Gastroesophageal sphincter (tissue), 3 donors: ENCODE measurements at regions not wholly inside any gene's neighbourhood (a gene's known extent, or its start where the extent isn't known, plus 50 kb on each side); places are given as distances from the start of the nearest gene placed in this dataset.

ENCODE experiments used
- EP300 ChIP-seq: sonication (generic); formaldehyde crosslinking; IDR thresholded peaks from one replicate; pipeline ENCODE4 v1.6.1; 2017; ENCODE audit warnings: antibody characterized with exemption, mild to moderate bottlenecking
- POLR2A ChIP-seq, 2 donors: fragments of 450-650 bp; IDR thresholded peaks; one replicate each; pipeline ENCODE4 v1.6.1; 2017; ENCODE audit warnings: antibody characterized with exemption in 2 of 2, mild to moderate bottlenecking in 2 of 2, moderate library complexity in 1 of 2
- POLR2AphosphoS5 ChIP-seq: sonication (generic); formaldehyde crosslinking; IDR thresholded peaks from one replicate; pipeline ENCODE4 v1.6.1; 2017; ENCODE audit warnings: antibody characterized with exemption
- TF ChIP-seq, protein P1 (sequence below), 4 experiments: fragments of 200-600 bp in 2 of 4; fragments of 450-650 bp in 2 of 4; sonication (generic) in 1 of 4; IDR thresholded peaks; one replicate each; pipeline ENCODE4 v1.5.1; 2017 to 2019; ENCODE audit warnings: antibody characterized with exemption in 4 of 4, mild to moderate bottlenecking in 2 of 4, moderate library complexity in 2 of 4

DNA sequence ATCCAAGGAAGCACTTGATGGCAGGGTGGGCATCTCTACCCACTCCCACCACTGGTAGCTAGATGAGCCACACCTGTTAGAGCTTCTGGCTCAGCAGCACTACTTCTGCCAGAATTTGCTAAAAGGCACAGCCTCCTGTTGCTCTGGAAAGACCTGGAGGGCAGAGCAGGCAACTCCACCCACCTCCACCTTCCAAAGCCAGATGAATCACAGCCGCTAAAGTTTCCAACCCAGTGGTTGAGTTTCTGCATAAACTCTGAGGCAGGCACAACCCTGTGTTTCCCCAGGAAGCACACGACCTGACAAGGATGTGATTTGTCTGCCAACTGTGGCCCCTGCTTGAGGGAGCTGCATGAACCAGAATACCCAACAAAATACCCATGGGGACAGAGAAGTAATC is 111.6 kb upstream of the GCFC2 start:
- TF ChIP-seq, protein P1, sequence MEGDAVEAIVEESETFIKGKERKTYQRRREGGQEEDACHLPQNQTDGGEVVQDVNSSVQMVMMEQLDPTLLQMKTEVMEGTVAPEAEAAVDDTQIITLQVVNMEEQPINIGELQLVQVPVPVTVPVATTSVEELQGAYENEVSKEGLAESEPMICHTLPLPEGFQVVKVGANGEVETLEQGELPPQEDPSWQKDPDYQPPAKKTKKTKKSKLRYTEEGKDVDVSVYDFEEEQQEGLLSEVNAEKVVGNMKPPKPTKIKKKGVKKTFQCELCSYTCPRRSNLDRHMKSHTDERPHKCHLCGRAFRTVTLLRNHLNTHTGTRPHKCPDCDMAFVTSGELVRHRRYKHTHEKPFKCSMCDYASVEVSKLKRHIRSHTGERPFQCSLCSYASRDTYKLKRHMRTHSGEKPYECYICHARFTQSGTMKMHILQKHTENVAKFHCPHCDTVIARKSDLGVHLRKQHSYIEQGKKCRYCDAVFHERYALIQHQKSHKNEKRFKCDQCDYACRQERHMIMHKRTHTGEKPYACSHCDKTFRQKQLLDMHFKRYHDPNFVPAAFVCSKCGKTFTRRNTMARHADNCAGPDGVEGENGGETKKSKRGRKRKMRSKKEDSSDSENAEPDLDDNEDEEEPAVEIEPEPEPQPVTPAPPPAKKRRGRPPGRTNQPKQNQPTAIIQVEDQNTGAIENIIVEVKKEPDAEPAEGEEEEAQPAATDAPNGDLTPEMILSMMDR (IDR thresholded peaks at IDR 0.05) = no peak
- TF ChIP-seq POLR2A (IDR thresholded peaks at IDR 0.05) (no peak), POLR2AphosphoS5 (no peak), EP300 (no peak)
